ENCODE measurements at regions not wholly inside any gene's neighbourhood (a gene's known extent, or its start where the extent isn't known, plus 50 kb on each side); places are given as distances from the start of the nearest gene placed in this dataset.

DNA sequence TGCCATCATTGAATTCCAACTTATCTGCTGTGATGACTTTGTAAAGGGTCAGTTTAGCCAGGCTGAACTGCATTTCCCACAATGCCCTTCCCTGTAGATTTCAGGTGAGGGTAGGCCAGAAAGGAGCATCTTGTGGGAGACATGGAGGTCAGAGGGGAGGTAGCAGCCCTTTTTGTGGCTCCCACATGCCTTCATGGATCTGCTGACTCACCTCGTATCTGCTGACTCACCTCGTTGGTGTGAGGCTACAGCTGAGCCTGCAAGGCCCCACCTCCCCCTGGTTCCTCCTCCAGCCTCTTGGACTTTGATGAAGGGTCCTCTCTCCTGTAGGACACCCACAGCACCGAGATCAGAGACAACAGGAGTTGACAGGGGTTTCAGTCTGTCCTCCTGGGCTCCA lies 102.5 kb downstream of the SALL1 start:
- BruUV-seq (replicated peaks): no TSS peak
- CTCF ChIA-PET: no interaction called here
- Histone ChIP-seq H3K9me1 (replicated peaks; ENCODE audit: control insufficient read depth, extremely low read depth, insufficient read depth, low read length) (no peaks in the 10 kb centered on the region), H4K20me1 (replicated peaks; ENCODE audit: control insufficient read depth, extremely low read depth, insufficient read depth, low read length) (no peaks in the 10 kb centered on the region), H3K4me2 (ENCODE audit: insufficient read depth, low read length) (no peak overlapping the region), H3K79me2 (ENCODE audit: control insufficient read depth, insufficient read depth, low read length) (no peaks in the 10 kb centered on the region), H3K9ac (replicated peaks; ENCODE audit: extremely low read depth, insufficient read depth, low read length) (no peak overlapping the region), H3K27me3 (ENCODE audit: control insufficient read depth in 2 of 2, insufficient read depth in 2 of 2, low read length in 2 of 2) (no peaks in the 10 kb centered on the region), H3K27ac (ENCODE audit: insufficient read depth, low read depth, low read length) (no peak overlapping the region), H2AFZ (ENCODE audit: low read depth, low read length) (no peak overlapping the region), H3K4me3 (replicated peaks in 1 of 3; ENCODE audit: insufficient read depth in 1 of 3, low read depth in 1 of 3, low read length in 3 of 3) (no peak overlapping the region), H3K9me3 (replicated peaks; ENCODE audit: control insufficient read depth, insufficient read depth, low read length) (peaks cover 2% of the 10 kb centered on the region), H3K36me3 (ENCODE audit: control insufficient read depth in 2 of 2, extremely low read depth in 1 of 2, insufficient read depth in 2 of 2, low read length in 2 of 2) (no peaks in the 10 kb centered on the region), H3K4me1 (ENCODE audit: control insufficient read depth, extremely low read depth, insufficient read depth, low read length) (no peaks in the 10 kb centered on the region)
- dilution Hi-C loops (cut with MboI; ENCODE audit: extremely low pct_ligation_motif_present, low sequenced_read_pairs): no loop called here
- POLR2A ChIA-PET: no interaction called here
- DNase-seq (ENCODE audit: low read depth, low spot score): no peak
- TF ChIP-seq, protein P1, sequence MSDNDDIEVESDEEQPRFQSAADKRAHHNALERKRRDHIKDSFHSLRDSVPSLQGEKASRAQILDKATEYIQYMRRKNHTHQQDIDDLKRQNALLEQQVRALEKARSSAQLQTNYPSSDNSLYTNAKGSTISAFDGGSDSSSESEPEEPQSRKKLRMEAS (IDR thresholded peaks at IDR 0.05; ENCODE audit: insufficient read depth, insufficient read length): no peak
- TF ChIP-seq FOS (IDR thresholded peaks at IDR 0.05; ENCODE audit: borderline replicate concordance, insufficient read depth, low read length): no peak
- no peak for TF ChIP-seq POLR2AphosphoS5 (IDR thresholded peaks at IDR 0.05; ENCODE audit: insufficient read depth, low read depth, low read length)
- no peak for TF ChIP-seq EZH2 (IDR thresholded peaks at IDR 0.05; ENCODE audit: borderline replicate concordance, low read depth, low read length, severe bottlenecking)
- TF ChIP-seq MYC (IDR thresholded peaks at IDR 0.05; ENCODE audit: low read depth, low read length): no peak
- no peak for TF ChIP-seq GATA2 (IDR thresholded peaks at IDR 0.05; ENCODE audit: insufficient read depth, insufficient read length, low read depth, low read length)
- TF ChIP-seq, protein P2, sequence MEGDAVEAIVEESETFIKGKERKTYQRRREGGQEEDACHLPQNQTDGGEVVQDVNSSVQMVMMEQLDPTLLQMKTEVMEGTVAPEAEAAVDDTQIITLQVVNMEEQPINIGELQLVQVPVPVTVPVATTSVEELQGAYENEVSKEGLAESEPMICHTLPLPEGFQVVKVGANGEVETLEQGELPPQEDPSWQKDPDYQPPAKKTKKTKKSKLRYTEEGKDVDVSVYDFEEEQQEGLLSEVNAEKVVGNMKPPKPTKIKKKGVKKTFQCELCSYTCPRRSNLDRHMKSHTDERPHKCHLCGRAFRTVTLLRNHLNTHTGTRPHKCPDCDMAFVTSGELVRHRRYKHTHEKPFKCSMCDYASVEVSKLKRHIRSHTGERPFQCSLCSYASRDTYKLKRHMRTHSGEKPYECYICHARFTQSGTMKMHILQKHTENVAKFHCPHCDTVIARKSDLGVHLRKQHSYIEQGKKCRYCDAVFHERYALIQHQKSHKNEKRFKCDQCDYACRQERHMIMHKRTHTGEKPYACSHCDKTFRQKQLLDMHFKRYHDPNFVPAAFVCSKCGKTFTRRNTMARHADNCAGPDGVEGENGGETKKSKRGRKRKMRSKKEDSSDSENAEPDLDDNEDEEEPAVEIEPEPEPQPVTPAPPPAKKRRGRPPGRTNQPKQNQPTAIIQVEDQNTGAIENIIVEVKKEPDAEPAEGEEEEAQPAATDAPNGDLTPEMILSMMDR (IDR thresholded peaks at IDR 0.05; ENCODE audit: extremely low read depth in 1 of 2, insufficient read depth in 1 of 2, low read depth in 1 of 2, low read length in 2 of 2): no peak
- TF ChIP-seq JUN (IDR thresholded peaks at IDR 0.05; ENCODE audit: borderline replicate concordance, insufficient read depth, insufficient read length, low read depth): no peak
- FAIRE-seq: no peak
- intact Hi-C loops (cut with micrococcal nuclease): no loop called here

Measured in endothelial cell of umbilical vein (primary cell).